Neural crest cell (in vitro differentiated cells): ENCODE measurements at regions not wholly inside any gene's neighbourhood (a gene's known extent, or its start where the extent isn't known, plus 50 kb on each side); places are given as distances from the start of the nearest gene placed in this dataset.
"Not testable (repeated sequence)": the region's sequence is repeated elsewhere in the genome, so short reads cannot be mapped to it uniquely, and the experiment has no call there.

ENCODE experiments used
- DNase-seq: peaks from one replicate; pipeline ENCODE4 v3.0.0; 2021; ENCODE audit warnings: low read depth, mixed read lengths, low spot score
- H3K27ac Mint-ChIP-seq: one replicate; pipeline ENCODE4 v1.8.0; 2021; ENCODE audit warnings: mild to moderate bottlenecking, mixed read lengths; ENCODE audit not compliant: unreplicated experiment
- H3K27me3 Mint-ChIP-seq: 2 replicates; pipeline ENCODE4 v1.8.0; 2021; ENCODE audit warnings: low read depth, mild to moderate bottlenecking, mixed read lengths
- H3K36me3 Mint-ChIP-seq: 2 replicates; pipeline ENCODE4 v1.8.0; 2021; ENCODE audit warnings: low read depth, mild to moderate bottlenecking, mixed read lengths
- H3K4me1 Mint-ChIP-seq: 2 replicates; pipeline ENCODE4 v1.8.0; 2021; ENCODE audit warnings: mixed read lengths
- H3K4me3 Mint-ChIP-seq: one replicate; pipeline ENCODE4 v1.8.0; 2021; ENCODE audit warnings: mild to moderate bottlenecking, mixed read lengths
- H3K9me3 Mint-ChIP-seq: 2 replicates; pipeline ENCODE4 v1.8.0; 2021; ENCODE audit warnings: mixed read lengths
- TF ChIP-seq, protein P1 (sequence below): fragments of 200-600 bp; sonication (generic); conservative IDR thresholded peaks from 2 replicates; pipeline ENCODE4 v1.5.0; 2021; ENCODE audit warnings: antibody characterized with exemption, mild to moderate bottlenecking

- no peak overlapping the region for H3K4me3 Mint-ChIP-seq
- no peaks in the 10 kb centered on the region for H3K27me3 Mint-ChIP-seq
- TF ChIP-seq, protein P1, sequence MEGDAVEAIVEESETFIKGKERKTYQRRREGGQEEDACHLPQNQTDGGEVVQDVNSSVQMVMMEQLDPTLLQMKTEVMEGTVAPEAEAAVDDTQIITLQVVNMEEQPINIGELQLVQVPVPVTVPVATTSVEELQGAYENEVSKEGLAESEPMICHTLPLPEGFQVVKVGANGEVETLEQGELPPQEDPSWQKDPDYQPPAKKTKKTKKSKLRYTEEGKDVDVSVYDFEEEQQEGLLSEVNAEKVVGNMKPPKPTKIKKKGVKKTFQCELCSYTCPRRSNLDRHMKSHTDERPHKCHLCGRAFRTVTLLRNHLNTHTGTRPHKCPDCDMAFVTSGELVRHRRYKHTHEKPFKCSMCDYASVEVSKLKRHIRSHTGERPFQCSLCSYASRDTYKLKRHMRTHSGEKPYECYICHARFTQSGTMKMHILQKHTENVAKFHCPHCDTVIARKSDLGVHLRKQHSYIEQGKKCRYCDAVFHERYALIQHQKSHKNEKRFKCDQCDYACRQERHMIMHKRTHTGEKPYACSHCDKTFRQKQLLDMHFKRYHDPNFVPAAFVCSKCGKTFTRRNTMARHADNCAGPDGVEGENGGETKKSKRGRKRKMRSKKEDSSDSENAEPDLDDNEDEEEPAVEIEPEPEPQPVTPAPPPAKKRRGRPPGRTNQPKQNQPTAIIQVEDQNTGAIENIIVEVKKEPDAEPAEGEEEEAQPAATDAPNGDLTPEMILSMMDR: no peak
- no peaks in the 10 kb centered on the region for H3K9me3 Mint-ChIP-seq
- H3K27ac Mint-ChIP-seq: no peak overlapping the region
- no peaks in the 10 kb centered on the region for H3K36me3 Mint-ChIP-seq
- H3K4me1 Mint-ChIP-seq: no peaks in the 10 kb centered on the region
- DNase-seq: no peak
These were observed 619.9 kb downstream of the KIF4B start for GRCh38 chr5:155633338-155633957.

DNA sequence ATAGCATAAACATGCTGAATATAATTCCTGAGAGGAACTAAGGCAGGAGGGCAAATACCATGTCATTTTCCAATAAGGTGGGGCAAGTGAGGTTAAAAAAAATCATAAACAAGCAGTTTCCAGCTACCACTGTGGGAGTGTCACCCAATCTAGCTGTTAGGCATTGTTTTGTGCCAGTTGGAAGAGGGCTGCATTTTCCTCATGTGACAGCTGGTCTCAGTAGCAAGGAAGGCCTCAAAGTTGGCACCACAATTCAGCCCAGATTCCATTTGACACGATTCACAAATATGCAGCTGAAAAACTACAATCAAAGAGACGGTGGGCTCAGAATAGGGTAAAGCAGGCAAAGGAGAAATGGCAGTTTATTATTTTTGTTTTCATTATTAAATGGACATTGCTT lies 636.1 kb downstream of the KIF4B start:
- Mint-ChIP-seq H3K9me3 (no peaks in the 10 kb centered on the region), H3K27me3 (peaks cover 2% of the 10 kb centered on the region), H3K36me3 (no peaks in the 10 kb centered on the region), H3K4me1 (no peaks in the 10 kb centered on the region), H3K4me3 (no peak overlapping the region), H3K27ac (no peak overlapping the region)
- TF ChIP-seq, protein P1: no peak
- DNase-seq: no peak

GRCh38 chr5:155655569-155655968 lies 642.0 kb downstream of the KIF4B start:
- no peaks in the 10 kb centered on the region for H3K36me3 Mint-ChIP-seq
- no peak overlapping the region for H3K27ac Mint-ChIP-seq
- TF ChIP-seq, protein P1: no peak
- no peaks in the 10 kb centered on the region for H3K4me1 Mint-ChIP-seq
- peaks cover 6% of the 10 kb centered on the region for H3K27me3 Mint-ChIP-seq
- no peaks in the 10 kb centered on the region for H3K9me3 Mint-ChIP-seq
- no peak for DNase-seq
- H3K4me3 Mint-ChIP-seq: no peak overlapping the region

- peaks cover 24% of the 10 kb centered on the region for H3K27me3 Mint-ChIP-seq
- no peaks in the 10 kb centered on the region for H3K4me1 Mint-ChIP-seq
- no peaks in the 10 kb centered on the region for H3K36me3 Mint-ChIP-seq
- TF ChIP-seq, protein P1: no peak
- H3K9me3 Mint-ChIP-seq: no peaks in the 10 kb centered on the region
- H3K4me3 Mint-ChIP-seq: no peak overlapping the region
- no peak overlapping the region for H3K27ac Mint-ChIP-seq
- no peak for DNase-seq
These were observed 648.3 kb downstream of the KIF4B start for GRCh38 chr5:155661859-155662258.

- Mint-ChIP-seq H3K4me3 (no peak overlapping the region), H3K27ac (no peak overlapping the region), H3K4me1 (no peaks in the 10 kb centered on the region), H3K27me3 (peaks cover 24% of the 10 kb centered on the region), H3K9me3 (no peaks in the 10 kb centered on the region), H3K36me3 (no peaks in the 10 kb centered on the region)
- TF ChIP-seq, protein P1: no peak
- DNase-seq: no peak
These were observed 651.8 kb downstream of the KIF4B start for GRCh38 chr5:155665361-155665760.

GRCh38 chr5:155672001-155672400 lies 655.0 kb upstream of the SGCD start:
- H3K4me3 Mint-ChIP-seq, H3K4me1 Mint-ChIP-seq, H3K9me3 Mint-ChIP-seq, H3K27me3 Mint-ChIP-seq, DNase-seq, H3K36me3 Mint-ChIP-seq, H3K27ac Mint-ChIP-seq: not testable (repeated sequence)
